Activated CD8-positive, alpha-beta memory T cell treated with anti-CD3 and anti-CD28 coated beads for 48 hours (primary cell): ENCODE measurements at regions not wholly inside any gene's neighbourhood (a gene's known extent, or its start where the extent isn't known, plus 50 kb on each side); places are given as distances from the start of the nearest gene placed in this dataset.
"Not testable (repeated sequence)": the region's sequence is repeated elsewhere in the genome, so short reads cannot be mapped to it uniquely, and the experiment has no call there.

Experiments used
- DNase-seq, 3 experiments: peaks; one replicate each; pipeline ENCODE4 v3.0.0-alpha.2; 2020; ENCODE audit warnings: low read depth in 2 of 3, low spot score in 2 of 3

DNA sequence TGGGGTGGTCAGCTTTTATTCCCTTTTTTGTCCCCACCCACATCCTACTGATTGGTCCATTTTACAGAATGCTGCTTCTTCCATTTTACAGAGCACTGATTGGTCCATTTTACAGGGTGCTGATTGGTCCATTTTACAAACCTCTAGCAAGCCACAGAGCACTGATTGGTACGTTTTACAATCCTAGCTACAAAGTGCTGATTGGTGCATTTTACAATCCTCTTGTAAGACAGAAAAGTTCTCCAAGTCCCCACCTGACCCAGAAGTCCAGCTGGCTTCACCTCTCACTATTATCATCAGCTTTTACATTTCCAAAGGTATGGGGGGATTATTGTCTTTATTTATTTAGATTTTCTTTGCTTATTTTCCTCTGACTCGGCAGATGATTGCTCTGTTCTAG is 390.4 kb upstream of the STXBP6 start:
- not testable (repeated sequence) for DNase-seq

DNA sequence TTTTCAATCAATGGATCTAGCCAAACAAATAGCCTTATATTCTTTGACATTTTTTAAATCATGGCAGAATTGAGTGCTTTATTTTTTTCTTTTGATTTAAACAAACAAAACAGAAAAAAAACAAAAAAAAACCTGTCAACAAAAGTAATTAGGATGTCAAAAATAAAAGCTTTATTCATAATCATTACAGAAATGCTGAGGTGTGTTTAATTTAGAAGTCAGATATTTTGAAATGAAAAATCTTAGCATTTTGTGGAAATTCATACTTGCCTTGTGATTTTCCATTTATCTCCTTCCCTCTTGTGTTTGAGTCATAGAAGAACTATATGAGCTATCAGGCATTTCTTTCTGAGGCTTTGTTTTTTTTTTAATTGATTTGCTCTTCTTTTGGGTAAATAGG is 387.0 kb upstream of the STXBP6 start:
- no peak for DNase-seq

DNA sequence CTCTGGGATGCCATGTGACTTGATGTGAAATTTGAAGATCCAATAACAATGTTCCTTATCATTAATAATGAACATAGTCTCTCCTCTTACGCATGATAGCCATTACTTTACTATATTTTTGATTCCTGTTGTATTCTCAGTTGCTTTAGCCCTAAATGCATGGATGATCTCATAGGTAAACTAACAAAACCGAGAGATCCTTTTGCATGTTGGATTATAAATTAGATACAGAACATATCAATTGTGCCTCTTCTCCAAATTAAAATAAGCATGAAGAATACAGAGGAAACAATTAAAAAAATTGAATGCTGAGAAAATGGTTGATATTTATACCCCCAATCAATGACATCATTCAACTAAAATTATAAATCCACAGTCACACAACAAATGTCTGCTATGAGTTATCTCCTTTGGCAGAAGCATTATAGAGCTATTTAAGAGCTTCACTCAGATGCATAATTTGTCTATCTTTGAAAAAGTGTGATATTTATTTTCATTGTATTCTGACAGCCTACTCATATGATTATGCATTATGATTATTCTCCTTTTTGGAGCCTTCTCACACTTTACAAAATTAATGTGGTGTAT is 386.4 kb upstream of the STXBP6 start:
- DNase-seq: no peak

DNA sequence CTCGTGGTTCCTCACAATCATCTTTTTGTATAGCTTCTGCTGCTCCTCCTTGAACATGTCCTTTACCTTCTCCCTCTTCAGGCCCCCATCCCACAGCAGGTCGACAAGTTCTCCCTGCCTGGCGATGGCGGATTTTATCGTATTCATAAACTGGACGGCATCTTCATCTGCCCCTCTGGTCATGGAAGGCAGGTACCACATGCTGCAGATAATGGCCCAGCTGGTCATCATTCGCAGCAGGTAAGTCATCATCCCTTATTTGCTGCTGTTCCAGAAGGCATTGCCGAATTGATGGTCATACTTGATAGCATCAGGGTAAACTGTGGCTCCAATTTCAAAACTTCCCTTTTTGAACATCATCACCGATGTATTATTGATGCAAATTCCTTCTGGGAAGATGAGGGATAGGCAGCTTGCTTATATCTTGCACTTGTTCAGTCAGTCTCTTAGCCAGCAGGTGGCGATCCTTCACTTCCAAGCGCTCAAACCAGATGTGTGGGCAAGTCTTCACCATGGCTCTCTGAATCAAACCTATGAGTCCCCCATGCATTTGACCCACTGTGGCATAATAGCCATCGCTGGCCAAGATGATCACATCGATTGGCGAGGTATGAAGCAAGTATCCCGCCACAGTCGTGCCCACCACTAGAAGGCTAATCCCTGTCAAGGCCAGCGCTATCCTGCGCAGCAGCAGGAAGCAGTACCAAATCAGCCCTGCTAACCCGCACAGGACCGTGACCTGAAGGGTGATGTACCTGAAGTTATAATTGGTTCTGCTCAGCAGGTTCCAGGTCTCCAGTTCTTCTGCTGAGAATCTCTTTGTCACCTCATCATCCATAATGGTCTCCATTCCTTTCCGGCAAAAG is 381.5 kb upstream of the STXBP6 start:
- DNase-seq: no peak

DNA sequence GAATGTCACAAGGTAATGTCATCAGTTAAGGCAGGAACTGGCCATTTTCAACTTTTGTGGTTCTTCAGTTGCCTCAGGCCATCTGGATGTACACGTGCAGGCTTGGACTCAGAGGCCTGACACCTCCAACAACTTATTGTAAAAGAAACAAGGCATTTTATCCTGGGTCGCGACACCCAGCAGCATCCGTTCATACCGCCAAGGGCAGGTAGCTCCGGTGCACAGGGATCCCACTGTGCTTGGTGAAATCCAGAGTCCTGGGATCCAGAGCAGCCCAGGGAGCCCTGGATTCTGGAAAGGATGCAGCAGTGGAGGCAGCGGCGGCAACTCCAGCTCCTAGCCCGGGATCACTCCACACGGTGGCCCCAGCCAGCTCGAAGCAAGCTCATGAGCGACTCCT is 380.9 kb upstream of the STXBP6 start:
- no peak for DNase-seq

DNA sequence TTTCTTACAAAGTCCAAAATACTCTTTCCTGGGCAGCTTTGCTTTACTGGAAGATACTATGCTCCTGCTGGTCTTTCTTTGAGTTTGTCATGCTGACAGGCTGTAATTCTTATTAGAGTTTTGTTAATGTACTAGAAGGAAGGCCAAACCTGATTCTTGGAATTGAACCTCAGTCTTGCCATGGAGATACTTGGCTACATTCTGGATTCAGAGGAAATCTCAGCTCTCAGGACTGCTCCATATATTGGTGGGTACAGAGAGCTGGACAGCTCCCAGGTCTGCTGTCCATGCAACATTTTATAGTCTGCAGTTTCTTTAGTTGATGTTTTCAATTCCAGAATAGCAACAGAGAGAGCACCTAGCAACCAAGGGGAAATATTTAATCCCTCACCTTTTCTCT is 363.1 kb upstream of the STXBP6 start:
- DNase-seq: no peak

DNA sequence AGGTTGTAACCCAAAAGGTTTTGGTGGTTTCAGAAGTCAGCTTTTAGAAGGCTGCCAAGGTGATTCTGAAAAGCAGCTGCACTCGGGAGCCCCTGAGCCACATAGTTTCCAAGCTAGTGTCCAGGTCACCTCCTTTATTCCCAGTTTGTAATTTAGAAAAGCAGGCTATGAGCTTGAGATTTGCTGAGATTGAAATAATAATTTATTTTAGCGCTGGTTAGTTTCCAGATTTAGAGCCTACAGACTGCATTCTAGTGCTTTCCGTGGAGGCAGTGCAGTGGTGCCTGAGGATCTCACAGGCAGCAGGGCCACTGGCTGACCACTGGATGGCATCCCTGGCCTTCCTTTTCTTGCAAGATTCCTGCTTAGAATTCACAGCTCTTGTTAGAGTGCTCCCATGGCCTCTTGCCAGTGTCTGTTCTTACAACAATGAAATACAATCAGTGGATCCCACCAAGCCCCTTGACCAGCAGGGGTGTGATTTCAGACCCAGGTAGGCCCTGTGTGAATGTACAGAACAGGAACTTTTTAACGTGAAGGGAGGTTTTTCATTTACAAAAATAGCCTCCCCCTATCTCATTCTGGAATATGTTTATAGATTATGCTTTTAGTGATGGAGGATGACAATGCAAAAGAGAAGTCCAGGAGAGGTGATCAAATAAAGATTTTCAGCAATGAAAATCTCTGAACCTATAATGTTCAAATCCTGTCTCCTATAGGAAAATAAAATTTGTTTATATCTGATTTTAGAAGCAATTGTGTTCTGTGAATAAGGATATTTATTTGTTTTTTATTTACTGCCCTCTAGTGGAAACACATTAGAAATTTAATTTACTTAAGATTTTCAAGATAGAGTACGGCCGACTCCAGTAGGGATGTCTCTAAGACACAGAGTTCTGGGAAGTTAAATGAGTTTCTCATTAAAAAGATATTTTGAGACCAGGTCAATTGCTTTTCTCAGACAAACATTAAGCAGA is 362.1 kb upstream of the STXBP6 start:
- DNase-seq: no peak

DNA sequence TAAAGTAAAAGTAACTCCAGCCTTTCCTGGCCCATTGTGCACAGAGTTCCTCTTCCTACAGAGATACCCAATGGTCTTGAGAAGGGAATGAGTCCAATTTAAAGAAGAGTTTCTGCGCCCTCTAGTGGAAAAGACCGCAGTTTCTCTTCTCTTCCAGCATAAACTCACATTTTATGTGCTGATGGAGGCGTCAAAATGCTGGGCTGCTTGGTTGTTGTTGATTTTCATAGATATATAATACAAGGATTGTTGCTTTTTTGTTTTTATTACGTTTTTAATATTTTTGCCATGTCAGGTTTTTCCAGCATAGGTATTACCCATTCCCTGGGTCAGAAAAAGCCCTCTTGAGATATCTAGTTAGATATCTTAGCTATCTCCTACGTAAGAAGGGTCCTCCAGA is 356.9 kb upstream of the STXBP6 start:
- DNase-seq: no peak

DNA sequence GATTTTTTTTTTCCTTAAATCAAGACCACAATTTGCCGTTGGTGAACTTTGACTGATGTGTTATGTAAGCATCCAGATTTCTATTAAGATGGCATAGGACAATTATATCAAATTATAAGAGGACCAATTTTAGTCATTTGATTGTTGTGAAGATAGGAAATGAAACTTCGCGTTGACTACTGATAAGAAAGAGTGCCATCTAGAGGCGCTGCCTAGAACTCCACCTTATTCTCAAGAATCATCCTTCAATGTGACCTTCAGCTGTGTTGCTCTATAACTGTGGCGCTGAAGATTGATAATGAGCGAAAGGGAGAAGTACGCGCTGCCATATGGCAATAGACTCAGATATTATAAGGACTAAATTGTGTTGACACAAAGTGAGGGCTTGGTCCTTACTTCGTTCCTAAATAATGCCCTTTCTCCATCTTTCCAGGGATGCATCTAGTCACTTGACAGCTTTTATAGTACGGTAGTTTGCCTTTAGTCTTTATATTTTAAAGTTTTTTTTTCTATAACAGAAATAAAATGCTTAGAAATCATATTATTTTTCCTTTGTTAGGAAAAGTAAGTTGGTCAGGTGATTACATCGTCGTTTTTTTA is 350.8 kb upstream of the STXBP6 start:
- DNase-seq: no peak

DNA sequence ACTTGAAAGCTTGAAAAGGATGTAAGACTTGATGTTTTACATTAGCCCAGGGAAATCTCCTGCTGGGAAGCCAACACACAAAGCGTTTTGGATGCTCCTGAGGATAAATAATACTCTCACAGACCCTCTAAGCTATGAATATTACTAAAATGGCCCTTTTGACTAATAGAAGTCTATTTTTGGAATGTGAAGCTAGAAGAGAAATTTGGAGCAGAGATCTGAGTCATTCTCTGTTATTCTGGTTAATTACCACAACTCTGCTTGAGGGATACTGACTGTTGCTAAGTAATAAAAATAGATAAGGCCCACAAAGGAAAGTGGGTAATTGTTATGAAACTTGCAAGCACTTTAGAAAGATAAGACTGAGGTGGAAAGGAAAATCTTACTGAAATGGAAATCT is 346.2 kb upstream of the STXBP6 start:
- DNase-seq: no peak

DNA sequence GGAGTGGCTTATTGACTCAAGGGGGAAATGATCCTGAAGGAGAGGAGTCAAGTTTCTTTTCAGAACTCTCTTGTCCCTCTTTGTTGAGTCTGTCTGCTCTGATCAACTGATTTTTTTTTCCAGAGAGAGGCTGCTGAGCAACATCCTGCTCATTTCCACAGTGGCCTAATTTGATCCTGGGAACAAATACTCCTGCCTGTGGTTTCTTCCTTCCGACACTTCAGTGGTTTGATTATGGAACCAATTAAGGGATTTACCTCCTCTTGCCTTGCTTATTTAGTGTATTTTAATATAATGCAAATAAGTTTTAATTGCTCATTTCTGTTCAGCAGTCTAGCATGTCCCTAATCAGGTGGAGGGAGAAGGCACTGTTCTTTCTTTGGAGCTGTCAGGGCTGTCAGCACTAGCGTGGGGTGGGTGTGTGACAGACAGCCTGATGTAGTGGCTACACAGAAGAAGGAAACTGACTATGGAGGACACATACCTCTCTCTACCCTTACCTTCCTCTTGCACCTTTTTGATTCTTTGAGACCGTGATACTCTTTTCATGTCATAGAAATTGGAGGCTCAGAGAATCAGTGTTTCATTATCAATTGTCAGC is 344.9 kb upstream of the STXBP6 start:
- DNase-seq: no peak

DNA sequence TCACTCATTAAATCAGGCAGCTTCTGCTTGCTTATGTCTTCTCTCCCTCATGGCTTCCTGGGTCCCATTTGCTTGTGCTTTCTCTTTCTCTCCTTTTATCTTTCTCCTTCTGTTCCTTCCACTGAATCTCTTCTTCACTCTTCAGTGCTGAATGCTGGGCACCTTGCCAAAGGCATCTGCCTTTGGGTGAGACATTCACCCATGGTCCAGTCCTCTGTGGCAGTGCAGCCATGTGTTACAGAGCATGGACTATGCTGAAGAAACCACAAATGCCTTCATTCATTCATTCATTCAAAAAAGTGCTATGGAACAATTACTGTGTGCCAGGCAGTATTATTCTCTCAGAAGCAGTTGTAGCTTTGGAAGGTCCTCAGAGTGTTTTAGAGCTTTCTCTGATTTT is 344.4 kb upstream of the STXBP6 start:
- DNase-seq: no peak

DNA sequence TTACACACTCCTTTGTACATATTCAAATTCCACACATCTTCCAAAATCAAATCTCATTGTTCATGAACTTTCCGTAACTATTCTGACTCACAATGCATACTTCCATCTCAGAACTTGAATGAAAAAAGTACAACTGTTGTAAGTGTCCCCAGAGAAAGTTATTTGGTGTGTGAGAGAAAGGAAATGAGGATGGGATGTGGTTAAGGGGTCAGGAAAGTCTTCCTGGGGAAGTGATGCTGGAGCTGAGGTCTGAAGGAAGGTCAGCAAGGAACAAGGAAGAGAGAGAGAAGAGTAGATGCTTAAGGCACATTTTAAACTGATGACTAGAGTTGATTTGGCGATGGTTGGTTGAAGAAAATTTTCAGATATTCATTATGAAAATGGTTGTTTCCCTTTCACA is 340.0 kb upstream of the STXBP6 start:
- DNase-seq: no peak

DNA sequence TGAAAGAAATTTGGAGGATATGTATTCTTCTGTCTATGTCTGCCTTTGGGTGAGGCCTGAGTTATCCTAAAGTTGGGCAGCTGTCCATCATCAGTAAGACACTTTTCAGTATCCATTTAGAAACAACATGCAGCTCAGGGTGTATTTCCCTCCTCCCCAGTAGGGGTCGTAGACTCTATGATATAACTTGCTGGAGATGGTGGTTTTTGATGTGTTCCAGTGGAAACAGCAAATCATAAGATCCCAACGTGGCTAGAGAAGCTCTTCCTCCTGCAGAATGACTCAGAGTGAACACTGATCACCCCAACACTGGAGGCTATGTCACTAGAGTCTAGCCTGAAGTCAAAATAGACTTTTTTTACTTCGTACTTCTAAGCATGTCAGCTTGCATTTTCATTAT is 331.6 kb upstream of the STXBP6 start:
- no peak for DNase-seq

DNA sequence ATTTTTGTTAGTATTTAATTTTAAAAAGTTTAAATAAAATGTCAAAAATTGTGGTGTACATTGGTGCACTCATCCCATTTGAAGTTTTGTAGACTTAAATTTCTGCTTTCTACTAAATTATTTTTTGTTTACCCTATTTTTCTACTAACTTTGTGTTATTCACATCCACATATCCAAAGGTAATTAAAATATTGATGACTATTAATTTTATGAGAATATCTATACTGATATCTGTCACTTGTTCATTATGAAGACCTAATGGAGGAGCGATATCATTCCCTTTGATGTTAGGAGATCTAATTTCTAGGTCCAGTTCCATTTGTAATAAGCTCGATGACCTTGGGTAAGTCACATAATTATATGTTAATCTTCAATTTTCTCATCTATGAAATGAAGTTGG is 325.7 kb upstream of the STXBP6 start:
- DNase-seq: no peak

DNA sequence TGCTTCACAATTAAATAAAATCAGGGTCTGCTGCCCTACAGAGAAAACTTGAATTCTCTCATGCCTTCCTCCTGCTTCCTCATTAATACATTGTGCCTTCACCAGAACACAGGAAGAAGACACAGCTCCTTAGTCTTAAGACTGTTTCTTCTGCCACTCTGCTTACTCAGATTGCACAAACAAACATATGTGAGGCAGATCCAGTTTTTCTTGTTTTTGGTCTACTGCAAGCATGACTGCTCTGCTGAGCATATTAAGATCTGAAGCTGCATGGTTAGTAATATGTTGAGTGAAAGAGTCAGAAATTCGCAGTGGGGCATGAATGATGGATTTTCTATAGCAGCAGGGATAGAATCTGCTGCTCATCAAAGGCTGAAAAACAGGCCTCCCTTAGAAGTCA is 321.1 kb upstream of the STXBP6 start:
- DNase-seq: no peak

DNA sequence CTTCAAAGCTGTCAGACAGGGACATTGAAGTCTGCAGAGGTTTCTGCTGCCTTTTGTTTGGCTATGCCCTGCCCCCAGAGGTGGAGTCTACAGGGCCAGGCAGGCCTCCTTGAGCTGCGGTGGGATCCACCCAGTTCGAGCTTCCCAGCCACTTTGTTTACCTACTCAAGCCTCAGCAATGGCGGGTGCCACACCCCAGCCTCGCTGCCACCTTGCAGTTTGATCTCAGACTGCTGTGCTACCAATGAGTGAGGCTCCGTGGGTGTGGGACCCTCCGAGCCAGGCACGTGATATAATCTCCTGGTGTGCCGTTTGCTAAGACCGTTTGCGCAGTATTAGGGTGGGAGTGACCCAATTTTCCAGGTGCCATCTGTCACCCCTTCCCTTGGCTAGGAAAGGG is 320.1 kb upstream of the STXBP6 start:
- not testable (repeated sequence) for DNase-seq

DNA sequence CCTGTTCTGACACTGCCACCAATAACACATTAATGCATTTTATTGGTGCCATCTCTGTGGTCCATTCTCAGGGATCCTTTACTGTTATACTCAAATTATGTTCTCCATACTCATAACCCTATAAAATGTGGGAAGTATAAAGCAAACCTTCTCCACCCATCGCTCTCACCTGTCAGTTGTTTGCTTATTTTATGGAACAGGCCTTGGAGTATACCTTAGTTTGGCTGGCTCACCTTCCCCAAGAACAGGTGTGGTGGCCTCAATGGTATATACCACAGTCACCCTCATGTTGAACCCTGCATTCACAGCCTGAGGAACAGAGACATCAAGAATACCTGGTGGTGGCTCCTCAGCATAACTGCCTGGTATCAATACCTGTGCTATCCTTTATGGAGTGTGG is 308.4 kb upstream of the STXBP6 start:
- DNase-seq: no peak

DNA sequence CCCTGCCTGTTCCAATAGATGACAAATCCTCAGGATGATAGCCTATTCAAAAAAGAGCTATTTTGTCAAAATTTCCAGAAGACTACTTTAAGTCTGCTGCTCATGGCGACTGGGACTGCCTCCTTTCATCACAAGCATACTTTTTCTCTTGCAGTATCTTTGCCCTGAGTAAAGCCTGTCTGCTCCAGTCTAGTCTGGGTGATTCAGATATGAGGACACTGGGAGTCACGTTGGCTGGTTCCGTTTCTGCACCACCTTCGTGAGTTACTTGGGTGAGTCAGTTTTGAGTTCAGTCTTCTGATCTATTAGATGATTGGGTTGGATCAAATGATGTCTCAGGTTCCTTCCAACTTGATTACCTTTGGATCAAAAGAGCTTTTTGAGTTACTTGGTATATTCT is 301.3 kb upstream of the STXBP6 start:
- DNase-seq: no peak

DNA sequence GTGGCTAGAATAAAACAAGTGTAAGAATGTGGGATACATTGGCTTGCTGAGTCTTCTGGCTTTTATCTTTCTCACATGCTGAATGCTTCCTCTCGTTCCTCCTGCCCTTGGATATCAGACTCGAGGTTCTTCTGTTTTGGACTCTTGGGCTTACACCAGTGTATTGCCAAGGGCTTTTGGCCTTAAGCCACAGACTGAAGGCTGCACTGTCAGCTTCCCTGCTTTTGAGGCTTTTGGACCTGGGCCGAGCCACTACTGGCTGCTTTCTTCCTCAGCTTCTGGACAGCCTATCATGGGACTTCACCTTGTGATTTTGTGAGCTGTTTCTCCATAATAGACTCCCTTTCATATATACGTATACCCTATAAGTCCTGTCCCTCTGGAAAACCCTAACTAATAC is 300.9 kb upstream of the STXBP6 start:
- no peak for DNase-seq

DNA sequence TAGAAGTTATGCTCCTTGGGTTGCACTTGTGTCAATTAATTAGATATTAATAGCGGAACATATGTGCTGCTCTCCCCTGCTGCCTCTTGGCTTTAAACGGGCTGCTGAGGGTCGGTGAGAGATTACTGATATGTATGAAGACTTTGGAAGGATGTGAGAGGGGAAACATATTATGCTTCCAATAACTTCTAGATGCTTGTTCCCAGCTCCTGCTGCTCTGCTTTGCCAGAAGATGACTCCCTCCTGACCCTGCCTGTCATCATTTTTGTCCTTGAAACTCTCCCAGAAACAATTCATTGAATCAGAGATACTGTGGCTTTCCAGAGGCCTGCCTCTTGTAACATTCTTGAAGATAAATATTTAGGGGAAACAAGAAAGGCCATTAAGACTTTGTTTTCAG is 300.1 kb upstream of the STXBP6 start:
- DNase-seq: no peak
